Small intestine (tissue), 7 donors: ENCODE measurements at regions not wholly inside any gene's neighbourhood (a gene's known extent, or its start where the extent isn't known, plus 50 kb on each side); places are given as distances from the start of the nearest gene placed in this dataset.
A peak's percentile ranks its signal among the peaks of the same experiment; 100 is the strongest.

Experiments
- DNase-seq, 2 donors: peaks; one replicate each; pipeline versions ENCODE4 v3.0.0 to v3.0.0-alpha.2; 2013
- FAIRE-seq: peaks from 2 replicates; lab custom pipeline; 2012; peaks lifted over from hg19 to GRCh38; lab: Jason Lieb, UNC
- H3K27ac ChIP-seq, 3 donors: one replicate each; pipeline ENCODE4 v1.5.1; 2013; ENCODE audit warnings: low read length in 2 of 3, mild to moderate bottlenecking in 2 of 3, control low read depth in 1 of 3, inconsistent platforms in 1 of 3, low read depth in 1 of 3, moderate library complexity in 1 of 3
- H3K27me3 ChIP-seq, 3 donors: one replicate each; pipeline ENCODE4 v1.6.1; 2013; ENCODE audit warnings: low read length in 3 of 3, inconsistent platforms in 1 of 3; ENCODE audit not compliant: control insufficient read depth in 3 of 3, insufficient read depth in 3 of 3
- H3K36me3 ChIP-seq, 3 donors: one replicate each; pipeline ENCODE4 v1.6.1; 2013; ENCODE audit warnings: low read length in 3 of 3, inconsistent platforms in 1 of 3, low read depth in 1 of 3, mild to moderate bottlenecking in 1 of 3, moderate library complexity in 1 of 3; ENCODE audit not compliant: control insufficient read depth in 3 of 3, insufficient read depth in 2 of 3
- H3K4me1 ChIP-seq, 3 donors: one replicate each; pipeline ENCODE4 v1.6.1; 2013; ENCODE audit warnings: low read length in 2 of 3, inconsistent platforms in 1 of 3, low read depth in 1 of 3, mild to moderate bottlenecking in 1 of 3, moderate library complexity in 1 of 3; ENCODE audit not compliant: control insufficient read depth in 3 of 3, insufficient read depth in 2 of 3
- H3K4me3 ChIP-seq, 3 donors: one replicate each; pipeline ENCODE4 v1.5.1; 2013; ENCODE audit warnings: low read length in 3 of 3, control low read depth in 1 of 3, inconsistent platforms in 1 of 3, low read depth in 1 of 3, mild to moderate bottlenecking in 1 of 3, moderate library complexity in 1 of 3
- H3K9me3 ChIP-seq, 2 donors: one replicate each; pipeline ENCODE4 v1.6.1; 2013; ENCODE audit warnings: low read depth in 1 of 2, low read length in 1 of 2; ENCODE audit not compliant: control insufficient read depth in 2 of 2, insufficient read depth in 1 of 2
- WGBS, 3 donors: extraction: QIAGEN DNeasy Blood & Tissue Kit; methylation state at CpG; one replicate each; pipeline ENCODE4 v1.1.7; 2013; 5-methylcytosine and 5-hydroxymethylcytosine counted together
- donor health status: healthy with polysubstance abuse.
- donor health status: control.
- donor health status: control.
- donor health status: Bipolar disorder and iron deficiency.
- donor health status: healthy.

- FAIRE-seq (no peak), DNase-seq (peak; percentile 31 to 62)
- H3K4me3 ChIP-seq: no peak overlapping the region
- H3K27ac ChIP-seq: peak overlapping the region in 1 of 3 donors; percentile 47
- WGBS, 3 donors: 15 to 51% (median 21%) methylated on average over 5 of the region's 5 CpGs
- peaks cover 0 to 28% (median 0%) of the 10 kb centered on the region in 3 donors for H3K4me1 ChIP-seq
- no peaks in the 10 kb centered on the region for H3K36me3 ChIP-seq
- H3K27me3 ChIP-seq: no peaks in the 10 kb centered on the region
- H3K9me3 ChIP-seq: no peaks in the 10 kb centered on the region
Observed at GRCh38 chr3:167908746-167909503, 173.4 kb downstream of the SERPINI1 start.

DNA sequence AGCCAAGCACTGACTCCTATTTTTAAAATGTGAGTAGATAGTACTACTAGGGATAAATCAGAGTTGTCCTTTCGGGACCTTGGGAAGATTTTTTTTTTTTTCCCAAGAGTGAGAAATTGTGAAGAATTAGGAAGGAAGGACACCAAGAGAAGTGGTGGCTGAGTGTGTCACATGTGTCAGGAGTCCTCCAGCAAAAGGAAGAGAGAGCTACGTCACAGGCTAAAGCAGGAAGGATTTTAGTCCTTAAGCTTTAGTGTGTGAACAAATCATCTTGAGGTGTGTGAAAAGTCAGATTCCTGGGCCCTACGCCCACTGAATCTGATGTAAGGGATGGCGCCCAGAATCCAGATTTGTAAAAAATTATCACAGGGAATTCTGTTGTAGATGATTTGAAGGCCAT, 172.7 kb downstream of the SERPINI1 start:
- no peak overlapping the region for H3K4me3 ChIP-seq
- no peaks in the 10 kb centered on the region for H3K36me3 ChIP-seq
- H3K27ac ChIP-seq: peak overlapping the region in 1 of 3 donors; percentile 47
- no peaks in the 10 kb centered on the region for H3K9me3 ChIP-seq
- H3K4me1 ChIP-seq: peaks cover 0 to 28% (median 0%) of the 10 kb centered on the region in 3 donors
- no peaks in the 10 kb centered on the region for H3K27me3 ChIP-seq
- FAIRE-seq (no peak), DNase-seq (no peak)
- WGBS, 3 donors: 80 to 89% (median 85%) methylated on average over 4 of the region's 4 CpGs

DNA sequence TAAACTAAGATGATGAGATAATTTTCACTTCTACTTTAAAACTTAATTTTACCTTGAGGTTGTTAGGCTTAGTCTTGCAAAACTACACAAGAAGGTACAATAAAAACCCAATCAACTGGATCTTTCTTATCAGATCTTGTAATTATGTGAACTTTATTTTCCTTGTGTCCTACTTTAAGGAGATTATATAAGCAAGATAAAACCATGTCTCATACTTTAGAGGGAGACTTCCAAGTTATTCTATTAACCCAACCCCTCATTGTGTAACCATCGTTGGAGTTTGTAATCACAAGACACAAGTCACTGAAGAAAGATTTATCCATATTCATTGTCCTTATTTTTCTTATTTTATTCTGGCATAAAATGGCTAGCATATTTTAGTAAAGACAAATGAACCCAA, 165.6 kb downstream of the SERPINI1 start:
- H3K36me3 ChIP-seq: no peaks in the 10 kb centered on the region
- H3K27me3 ChIP-seq: no peaks in the 10 kb centered on the region
- DNase-seq: no peak
- 26 to 59% (median 53%) methylated on average over 1 of the region's 1 CpG for WGBS, 3 donors
- no peaks in the 10 kb centered on the region for H3K4me1 ChIP-seq
- no peak overlapping the region for H3K4me3 ChIP-seq
- no peaks in the 10 kb centered on the region for H3K9me3 ChIP-seq
- peak; percentile 44 for FAIRE-seq
- no peak overlapping the region for H3K27ac ChIP-seq

DNA sequence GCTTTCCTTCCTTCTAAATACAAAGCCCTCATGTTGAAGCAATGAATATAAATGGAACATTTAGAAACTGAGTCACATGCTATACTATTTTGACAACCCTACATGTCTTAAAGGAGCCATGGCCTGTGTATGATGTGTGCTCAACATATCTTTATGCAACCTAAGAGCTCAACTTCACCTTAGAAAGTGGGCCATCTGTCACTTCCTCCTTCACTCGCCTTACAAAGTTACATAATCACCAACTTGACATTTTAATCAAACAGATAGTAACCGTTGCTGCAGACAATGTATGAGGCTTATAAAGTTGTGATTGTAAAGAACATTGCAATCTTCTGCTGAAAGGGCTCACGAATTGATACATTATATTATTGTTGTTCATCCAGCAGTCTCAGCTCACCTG, 163.6 kb downstream of the SERPINI1 start:
- Histone ChIP-seq H3K4me1 (no peaks in the 10 kb centered on the region), H3K4me3 (no peak overlapping the region), H3K27me3 (no peaks in the 10 kb centered on the region), H3K27ac (no peak overlapping the region), H3K36me3 (no peaks in the 10 kb centered on the region), H3K9me3 (no peaks in the 10 kb centered on the region)
- FAIRE-seq (no peak), DNase-seq (no peak)
- 42 to 55% (median 48%) methylated on average over 3 of the region's 3 CpGs for WGBS, 3 donors

- H3K27ac ChIP-seq: no peak overlapping the region
- no peak for DNase-seq
- H3K27me3 ChIP-seq: no peaks in the 10 kb centered on the region
- FAIRE-seq: no peak
- no peak overlapping the region for H3K4me3 ChIP-seq
- H3K36me3 ChIP-seq: no peaks in the 10 kb centered on the region
- H3K4me1 ChIP-seq: no peaks in the 10 kb centered on the region
- no peaks in the 10 kb centered on the region for H3K9me3 ChIP-seq
Observed at GRCh38 chr3:167898091-167898490, 162.6 kb downstream of the SERPINI1 start.

DNA sequence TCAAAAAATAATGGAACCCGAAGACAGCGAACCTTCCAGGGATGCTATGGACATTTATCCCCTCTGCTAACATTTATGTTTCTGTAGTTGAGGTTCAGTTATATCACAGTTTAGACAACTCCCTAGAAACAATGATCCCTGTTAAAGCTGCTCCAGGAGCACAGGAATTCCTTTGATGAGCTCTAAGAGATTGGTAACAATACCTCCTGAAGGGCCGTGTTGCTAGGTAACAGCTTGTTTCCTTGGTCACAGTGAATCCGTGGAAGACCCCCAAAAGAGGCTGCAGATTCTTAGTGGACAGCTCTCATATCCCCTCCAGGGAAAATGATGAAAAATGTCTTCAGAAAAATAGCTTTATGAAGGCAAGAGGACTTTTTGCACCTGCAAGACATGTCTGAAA, 160.2 kb downstream of the SERPINI1 start:
- H3K4me3 ChIP-seq: no peak overlapping the region
- WGBS, 3 donors: 77 to 88% (median 81%) methylated on average over 4 of the region's 4 CpGs
- no peak for FAIRE-seq
- H3K27me3 ChIP-seq: no peaks in the 10 kb centered on the region
- H3K9me3 ChIP-seq: no peaks in the 10 kb centered on the region
- no peak for DNase-seq
- no peaks in the 10 kb centered on the region for H3K4me1 ChIP-seq
- H3K36me3 ChIP-seq: no peaks in the 10 kb centered on the region
- H3K27ac ChIP-seq: no peak overlapping the region

DNA sequence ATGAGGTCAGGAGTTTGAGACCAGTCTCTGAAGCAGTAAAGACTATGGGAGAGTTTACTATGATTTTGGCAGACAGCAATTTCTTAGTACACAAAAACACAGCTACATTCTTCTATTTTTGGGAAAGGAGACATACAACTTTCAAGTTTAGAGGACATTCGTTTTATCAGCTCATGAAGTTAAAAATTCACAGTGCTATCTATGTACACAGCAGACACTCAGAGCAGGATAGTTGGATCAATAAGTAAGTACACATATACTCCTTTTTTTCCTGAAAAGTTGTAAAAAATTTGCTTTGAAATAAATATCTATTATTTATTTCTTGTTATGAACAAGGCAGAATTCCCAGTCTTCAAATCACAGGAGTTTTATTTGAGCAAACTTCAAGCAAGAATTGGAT, 159.7 kb downstream of the SERPINI1 start:
- no peaks in the 10 kb centered on the region for H3K27me3 ChIP-seq
- no peaks in the 10 kb centered on the region for H3K9me3 ChIP-seq
- H3K4me3 ChIP-seq: no peak overlapping the region
- WGBS, 3 donors: 41 to 75% (median 47%) methylated on average over 1 of the region's 1 CpG
- no peaks in the 10 kb centered on the region for H3K36me3 ChIP-seq
- FAIRE-seq (no peak), DNase-seq (no peak)
- no peak overlapping the region for H3K27ac ChIP-seq
- H3K4me1 ChIP-seq: no peaks in the 10 kb centered on the region

- 67 to 75% (median 68%) methylated on average over 4 of the region's 4 CpGs for WGBS, 3 donors
- no peaks in the 10 kb centered on the region for H3K36me3 ChIP-seq
- DNase-seq (no peak), FAIRE-seq (peak; percentile 15)
- no peaks in the 10 kb centered on the region for H3K4me1 ChIP-seq
- no peaks in the 10 kb centered on the region for H3K27me3 ChIP-seq
- H3K27ac ChIP-seq: no peak overlapping the region
- H3K4me3 ChIP-seq: no peak overlapping the region
- no peaks in the 10 kb centered on the region for H3K9me3 ChIP-seq
Observed at GRCh38 chr3:167892205-167892604, 156.7 kb downstream of the SERPINI1 start.

- no peaks in the 10 kb centered on the region for H3K9me3 ChIP-seq
- H3K27me3 ChIP-seq: no peaks in the 10 kb centered on the region
- FAIRE-seq: no peak
- no peaks in the 10 kb centered on the region for H3K36me3 ChIP-seq
- H3K4me3 ChIP-seq: no peak overlapping the region
- H3K4me1 ChIP-seq: no peaks in the 10 kb centered on the region
- no peak overlapping the region for H3K27ac ChIP-seq
- WGBS, 3 donors: 43 to 57% (median 48%) methylated on average over 1 of the region's 1 CpG
- no peak for DNase-seq
Observed at GRCh38 chr3:167887096-167887495, 151.6 kb downstream of the SERPINI1 start.
